HG02840 (cell line): ENCODE measurements at regions not wholly inside any gene's neighbourhood (a gene's known extent, or its start where the extent isn't known, plus 50 kb on each side); places are given as distances from the start of the nearest gene placed in this dataset.
"Not testable (repeated sequence)": the region's sequence is repeated elsewhere in the genome, so short reads cannot be mapped to it uniquely, and the experiment has no call there.

Experiments
- ATAC-seq: cut with Tn5 transposase; IDR thresholded peaks from one replicate; pipeline ENCODE4 v1.9.1; 2021; ENCODE audit warnings: mild to moderate bottlenecking, moderate library complexity, moderate number of reproducible peaks; ENCODE audit not compliant: unreplicated experiment, low FRiP score

GRCh38 chr7:25431956-25432450, 203.7 kb upstream of the NPVF start:
- ATAC-seq: no peak

GRCh38 chr7:25432807-25433206, 204.5 kb upstream of the NPVF start:
- ATAC-seq: no peak

- ATAC-seq: no peak
These were observed 208.1 kb upstream of the NPVF start for GRCh38 chr7:25436413-25436812.

- no peak for ATAC-seq
These were observed 209.0 kb upstream of the NPVF start for GRCh38 chr7:25437308-25437707.

GRCh38 chr7:25444991-25445390, 216.7 kb upstream of the NPVF start:
- no peak for ATAC-seq

GRCh38 chr7:25448301-25448700, 220.0 kb upstream of the NPVF start:
- no peak for ATAC-seq

GRCh38 chr7:25454020-25454419, 225.7 kb upstream of the NPVF start:
- no peak for ATAC-seq

GRCh38 chr7:25454562-25455041, 226.3 kb upstream of the NPVF start:
- ATAC-seq: no peak

GRCh38 chr7:25455683-25456251, 227.5 kb upstream of the NPVF start:
- no peak for ATAC-seq

GRCh38 chr7:25456467-25457171, 228.3 kb upstream of the NPVF start:
- no peak for ATAC-seq

GRCh38 chr7:25459057-25459456, 230.8 kb upstream of the NPVF start:
- no peak for ATAC-seq

- ATAC-seq: no peak
These were observed 232.1 kb upstream of the NPVF start for GRCh38 chr7:25460433-25460832.

- ATAC-seq: no peak
These were observed 241.4 kb upstream of the NPVF start for GRCh38 chr7:25469669-25470068.

GRCh38 chr7:25476863-25477499, 248.7 kb upstream of the NPVF start:
- ATAC-seq: no peak

- ATAC-seq: not testable (repeated sequence)
These were observed 249.9 kb upstream of the NPVF start for GRCh38 chr7:25478221-25478620.

- no peak for ATAC-seq
These were observed 250.6 kb upstream of the NPVF start for GRCh38 chr7:25478925-25479324.

- ATAC-seq: no peak
These were observed 253.6 kb upstream of the NPVF start for GRCh38 chr7:25481891-25482290.

- ATAC-seq: no peak
These were observed 254.3 kb upstream of the NPVF start for GRCh38 chr7:25482631-25483030.

- ATAC-seq: no peak
These were observed 256.7 kb upstream of the NPVF start for GRCh38 chr7:25485026-25485425.

GRCh38 chr7:25486656-25487055, 258.4 kb upstream of the NPVF start:
- ATAC-seq: no peak

- ATAC-seq: no peak
These were observed 265.6 kb upstream of the NPVF start for GRCh38 chr7:25493805-25494366.
